ENCODE measurements at regions not wholly inside any gene's neighbourhood (a gene's known extent, or its start where the extent isn't known, plus 50 kb on each side); places are given as distances from the start of the nearest gene placed in this dataset.

DNA sequence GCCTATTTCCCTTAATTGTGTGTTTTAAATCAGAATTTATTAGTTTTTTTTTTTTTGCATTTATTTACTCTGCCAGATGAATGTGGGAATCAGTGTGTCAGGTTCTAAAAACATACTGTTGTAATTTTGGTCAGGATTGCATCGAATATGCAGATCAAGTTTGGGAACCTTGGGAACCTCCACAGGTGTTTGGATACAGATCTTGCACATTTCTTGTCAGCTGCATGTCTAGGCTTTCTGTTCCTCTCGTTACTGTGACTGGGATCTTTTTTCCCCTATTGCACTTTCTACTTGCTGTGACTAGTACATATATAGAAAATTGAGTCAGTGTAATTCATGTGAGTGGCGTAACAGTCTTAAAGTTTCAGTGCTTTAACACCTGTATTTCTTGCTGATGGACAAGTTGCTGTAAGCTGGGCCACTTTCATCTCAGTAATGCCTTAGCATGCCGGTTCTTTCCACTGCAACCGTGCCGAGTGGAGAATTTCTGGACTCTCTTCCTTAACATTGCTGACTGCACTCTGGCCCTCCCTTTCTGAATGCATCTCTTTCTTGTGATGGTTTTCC, 112.5 kb downstream of the TENT4A start:
- H4K20me1 ChIP-seq (ENCODE audit: control insufficient read depth, insufficient read depth, low read length, poor library complexity, severe bottlenecking), result no peaks in the 10 kb centered on the region
- Mint-ChIP-seq H3K9me3 (ENCODE audit: insufficient read depth) (peaks cover 9% of the 10 kb centered on the region), H3K4me1 (peaks cover 16% of the 10 kb centered on the region), H3K27ac (no peak overlapping the region), H3K4me3 (no peak overlapping the region), H3K27me3 (peaks cover 4% of the 10 kb centered on the region)
- no peak overlapping the region for H2AFZ ChIP-seq (ENCODE audit: insufficient read depth, low read depth, low read length, poor library complexity, severe bottlenecking)
- no peaks in the 10 kb centered on the region for H3K79me2 ChIP-seq (ENCODE audit: control insufficient read depth, insufficient read depth, low read length)
- ChIA-PET CTCF (no interaction called here), POLR2A (no interaction called here)
- H3K9me3 ChIP-seq (ENCODE audit: control extremely low read depth in 1 of 3, control insufficient read depth in 2 of 3, insufficient read depth in 1 of 3, low read length in 2 of 3), result peaks cover 1 to 23% (median 9%) of the 10 kb centered on the region in 3 donors
- no peak for ATAC-seq (ENCODE audit: low read depth)
- WGBS (ENCODE audit: insufficient coverage), result 97% methylated on average over 5 of the region's 6 CpGs
- no peak for DNase-seq
- intact Hi-C loops (cut with micrococcal nuclease), result no loop called here
- TF ChIP-seq, protein P1, sequence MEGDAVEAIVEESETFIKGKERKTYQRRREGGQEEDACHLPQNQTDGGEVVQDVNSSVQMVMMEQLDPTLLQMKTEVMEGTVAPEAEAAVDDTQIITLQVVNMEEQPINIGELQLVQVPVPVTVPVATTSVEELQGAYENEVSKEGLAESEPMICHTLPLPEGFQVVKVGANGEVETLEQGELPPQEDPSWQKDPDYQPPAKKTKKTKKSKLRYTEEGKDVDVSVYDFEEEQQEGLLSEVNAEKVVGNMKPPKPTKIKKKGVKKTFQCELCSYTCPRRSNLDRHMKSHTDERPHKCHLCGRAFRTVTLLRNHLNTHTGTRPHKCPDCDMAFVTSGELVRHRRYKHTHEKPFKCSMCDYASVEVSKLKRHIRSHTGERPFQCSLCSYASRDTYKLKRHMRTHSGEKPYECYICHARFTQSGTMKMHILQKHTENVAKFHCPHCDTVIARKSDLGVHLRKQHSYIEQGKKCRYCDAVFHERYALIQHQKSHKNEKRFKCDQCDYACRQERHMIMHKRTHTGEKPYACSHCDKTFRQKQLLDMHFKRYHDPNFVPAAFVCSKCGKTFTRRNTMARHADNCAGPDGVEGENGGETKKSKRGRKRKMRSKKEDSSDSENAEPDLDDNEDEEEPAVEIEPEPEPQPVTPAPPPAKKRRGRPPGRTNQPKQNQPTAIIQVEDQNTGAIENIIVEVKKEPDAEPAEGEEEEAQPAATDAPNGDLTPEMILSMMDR (IDR thresholded peaks at IDR 0.05), result no peak
- no peak for TF ChIP-seq EZH2 (IDR thresholded peaks at IDR 0.05; ENCODE audit: borderline replicate concordance, insufficient read depth, low read depth, low read length, poor library complexity, severe bottlenecking)
- no peak overlapping the region for H3K9ac ChIP-seq (ENCODE audit: low read length)
- no peak overlapping the region for H3K4me2 ChIP-seq (replicated peaks; ENCODE audit: low read depth, low read length, poor library complexity, severe bottlenecking)
- no peak overlapping the region for H3K4me3 ChIP-seq (ENCODE audit: control extremely low read depth in 1 of 5, extremely low read depth in 1 of 5, insufficient read depth in 1 of 5, low read depth in 2 of 5, low read length in 4 of 5)
- H3K27me3 ChIP-seq (replicated peaks in 1 of 4; ENCODE audit: control extremely low read depth in 1 of 4, control insufficient read depth in 3 of 4, insufficient read depth in 4 of 4, low read length in 3 of 4), result no peaks in the 10 kb centered on the region
- no peaks in the 10 kb centered on the region for H3K4me1 ChIP-seq (ENCODE audit: control insufficient read depth in 2 of 2, insufficient read depth in 2 of 2, low read length in 2 of 2)
- H3K27ac ChIP-seq (ENCODE audit: low read length in 2 of 2), result no peak overlapping the region
- no peaks in the 10 kb centered on the region for H3K36me3 ChIP-seq (replicated peaks in 1 of 2; ENCODE audit: control extremely low read depth in 1 of 2, control insufficient read depth in 1 of 2, extremely low read depth in 1 of 2, insufficient read depth in 2 of 2, low read length in 1 of 2)

DNA sequence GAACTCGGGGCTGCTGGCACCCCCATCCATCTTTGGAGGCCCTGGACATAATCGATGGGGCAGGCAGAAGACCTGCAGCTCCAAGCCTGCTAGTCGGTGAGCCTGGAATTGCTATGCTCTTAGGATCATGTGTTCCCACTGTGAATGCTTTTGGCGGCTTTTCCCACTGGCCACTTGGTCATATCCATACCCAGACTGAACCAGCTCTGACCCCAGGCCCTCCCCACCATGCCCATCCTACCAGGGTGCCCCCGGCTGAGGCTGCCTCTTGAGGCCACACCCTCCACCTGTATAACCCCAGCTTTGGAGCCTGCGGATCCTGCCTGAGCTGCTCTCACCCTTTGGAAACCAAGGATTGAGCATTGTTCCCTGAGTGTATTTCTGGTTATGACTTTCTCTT, 113.5 kb downstream of the TENT4A start:
- CTCF ChIA-PET, result no interaction called here
- intact Hi-C loops (cut with micrococcal nuclease), result no loop called here

More for the DNA sequence above, 113.5 kb downstream of the TENT4A start:
- ATAC-seq (ENCODE audit: low read depth) (no peak), DNase-seq (no peak)
- H3K27me3 ChIP-seq (replicated peaks in 1 of 4; ENCODE audit: control extremely low read depth in 1 of 4, control insufficient read depth in 3 of 4, insufficient read depth in 4 of 4, low read length in 3 of 4), result no peaks in the 10 kb centered on the region
- H2AFZ ChIP-seq (ENCODE audit: insufficient read depth, low read depth, low read length, poor library complexity, severe bottlenecking), result no peak overlapping the region
- H3K9me3 Mint-ChIP-seq (ENCODE audit: insufficient read depth), result peaks cover 8% of the 10 kb centered on the region
- no peak overlapping the region for H3K9ac ChIP-seq (ENCODE audit: low read length)
- H4K20me1 ChIP-seq (ENCODE audit: control insufficient read depth, insufficient read depth, low read length, poor library complexity, severe bottlenecking), result no peaks in the 10 kb centered on the region
- TF ChIP-seq, protein P1 (IDR thresholded peaks at IDR 0.05), result no peak
- TF ChIP-seq EZH2 (IDR thresholded peaks at IDR 0.05; ENCODE audit: borderline replicate concordance, insufficient read depth, low read depth, low read length, poor library complexity, severe bottlenecking), result no peak
- H3K27me3 Mint-ChIP-seq, result peaks cover 4% of the 10 kb centered on the region
- H3K36me3 ChIP-seq (replicated peaks in 1 of 2; ENCODE audit: control extremely low read depth in 1 of 2, control insufficient read depth in 1 of 2, extremely low read depth in 1 of 2, insufficient read depth in 2 of 2, low read length in 1 of 2), result no peaks in the 10 kb centered on the region
- H3K4me1 Mint-ChIP-seq, result peaks cover 16% of the 10 kb centered on the region
- peaks cover 0 to 23% (median 5%) of the 10 kb centered on the region in 3 donors for H3K9me3 ChIP-seq (ENCODE audit: control extremely low read depth in 1 of 3, control insufficient read depth in 2 of 3, insufficient read depth in 1 of 3, low read length in 2 of 3)
- no peaks in the 10 kb centered on the region for H3K79me2 ChIP-seq (ENCODE audit: control insufficient read depth, insufficient read depth, low read length)
- H3K4me3 Mint-ChIP-seq, result no peak overlapping the region
- 86% methylated on average over 4 of the region's 6 CpGs for WGBS (ENCODE audit: insufficient coverage)
- H3K27ac ChIP-seq (ENCODE audit: low read length in 2 of 2), result no peak overlapping the region
- POLR2A ChIA-PET, result no interaction called here
- H3K4me2 ChIP-seq (replicated peaks; ENCODE audit: low read depth, low read length, poor library complexity, severe bottlenecking), result no peak overlapping the region
- no peak overlapping the region for H3K27ac Mint-ChIP-seq
- H3K4me1 ChIP-seq (ENCODE audit: control insufficient read depth in 2 of 2, insufficient read depth in 2 of 2, low read length in 2 of 2), result no peaks in the 10 kb centered on the region
- H3K4me3 ChIP-seq (ENCODE audit: control extremely low read depth in 1 of 5, extremely low read depth in 1 of 5, insufficient read depth in 1 of 5, low read depth in 2 of 5, low read length in 4 of 5), result no peak overlapping the region
